ENCODE measurements at regions not wholly inside any gene's neighbourhood (a gene's known extent, or its start where the extent isn't known, plus 50 kb on each side); places are given as distances from the start of the nearest gene placed in this dataset.

DNA sequence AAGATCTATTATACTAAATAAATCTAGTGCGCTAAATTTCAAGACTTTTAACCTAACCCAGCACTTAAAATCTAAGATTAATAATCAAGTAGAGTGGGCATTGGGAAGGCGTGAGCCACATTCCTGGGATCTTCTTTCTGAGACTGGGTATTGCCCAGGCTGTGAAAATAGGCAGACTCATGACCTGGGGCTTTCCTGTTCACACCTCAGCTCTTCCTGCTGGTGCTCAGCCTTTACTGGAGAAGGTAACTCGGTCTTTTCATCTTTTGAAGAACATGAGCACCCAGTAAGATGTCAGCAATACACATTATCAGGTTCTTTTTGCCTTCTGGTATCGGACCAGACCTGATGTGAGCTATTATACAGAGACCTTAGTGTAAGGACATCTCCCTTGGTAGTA, 500.5 kb downstream of the PLCL1 start:
- TF ChIP-seq CTCF (IDR thresholded peaks at IDR 0.05 in 4 of 5, conservative IDR thresholded peaks at IDR 0.05 in 1 of 5), result no peak
- TF ChIP-seq POLR2A (IDR thresholded peaks at IDR 0.05), result no peak

All from gastrocnemius medialis (tissue), 4 donors.